ENCODE measurements at regions not wholly inside any gene's neighbourhood (a gene's known extent, or its start where the extent isn't known, plus 50 kb on each side); places are given as distances from the start of the nearest gene placed in this dataset.

DNA sequence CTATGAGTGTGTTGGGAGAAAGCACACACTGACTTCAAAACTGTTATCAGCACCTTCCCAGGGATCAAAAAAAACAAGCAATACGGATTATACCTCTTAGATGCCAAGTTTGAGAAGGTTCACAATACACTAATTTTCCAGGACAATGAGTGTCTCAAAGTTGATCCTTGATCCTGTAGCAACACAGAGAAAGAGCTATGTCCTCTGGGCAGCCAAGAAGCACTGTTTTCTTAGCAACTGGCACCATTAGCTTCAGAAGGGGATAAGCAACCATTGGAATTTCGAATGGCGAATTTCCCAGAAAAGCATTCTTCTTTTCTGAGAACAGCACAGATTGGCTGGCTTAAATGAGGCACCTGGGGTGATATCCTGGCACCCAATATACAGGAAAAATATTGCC lies 270.3 kb upstream of the RORA start:
- no peaks in the 10 kb centered on the region for H3K27me3 ChIP-seq
- H3K27ac ChIP-seq = no peak overlapping the region
- H3K36me3 ChIP-seq = no peaks in the 10 kb centered on the region
- H3K9me3 ChIP-seq = no peaks in the 10 kb centered on the region
- WGBS, 2 donors = 69 to 70% methylated on average over 3 of the region's 3 CpGs
- TF ChIP-seq EP300 (IDR thresholded peaks at IDR 0.05) (no peak), POLR2A (IDR thresholded peaks at IDR 0.05) (no peak)
- TF ChIP-seq, protein P1, sequence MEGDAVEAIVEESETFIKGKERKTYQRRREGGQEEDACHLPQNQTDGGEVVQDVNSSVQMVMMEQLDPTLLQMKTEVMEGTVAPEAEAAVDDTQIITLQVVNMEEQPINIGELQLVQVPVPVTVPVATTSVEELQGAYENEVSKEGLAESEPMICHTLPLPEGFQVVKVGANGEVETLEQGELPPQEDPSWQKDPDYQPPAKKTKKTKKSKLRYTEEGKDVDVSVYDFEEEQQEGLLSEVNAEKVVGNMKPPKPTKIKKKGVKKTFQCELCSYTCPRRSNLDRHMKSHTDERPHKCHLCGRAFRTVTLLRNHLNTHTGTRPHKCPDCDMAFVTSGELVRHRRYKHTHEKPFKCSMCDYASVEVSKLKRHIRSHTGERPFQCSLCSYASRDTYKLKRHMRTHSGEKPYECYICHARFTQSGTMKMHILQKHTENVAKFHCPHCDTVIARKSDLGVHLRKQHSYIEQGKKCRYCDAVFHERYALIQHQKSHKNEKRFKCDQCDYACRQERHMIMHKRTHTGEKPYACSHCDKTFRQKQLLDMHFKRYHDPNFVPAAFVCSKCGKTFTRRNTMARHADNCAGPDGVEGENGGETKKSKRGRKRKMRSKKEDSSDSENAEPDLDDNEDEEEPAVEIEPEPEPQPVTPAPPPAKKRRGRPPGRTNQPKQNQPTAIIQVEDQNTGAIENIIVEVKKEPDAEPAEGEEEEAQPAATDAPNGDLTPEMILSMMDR (IDR thresholded peaks at IDR 0.05) = no peak
- H3K4me1 ChIP-seq = no peaks in the 10 kb centered on the region
- DNase-seq (ENCODE audit: low spot score in 2 of 2) = no peak
- no peak overlapping the region for H3K4me3 ChIP-seq

- DNase-seq (ENCODE audit: low spot score in 2 of 2) = no peak
- Histone ChIP-seq H3K27ac (no peak overlapping the region), H3K4me1 (no peaks in the 10 kb centered on the region), H3K9me3 (no peaks in the 10 kb centered on the region), H3K27me3 (no peaks in the 10 kb centered on the region), H3K36me3 (no peaks in the 10 kb centered on the region), H3K4me3 (no peak overlapping the region)
- TF ChIP-seq EP300 (IDR thresholded peaks at IDR 0.05) (no peak), POLR2A (IDR thresholded peaks at IDR 0.05) (no peak)
- TF ChIP-seq, protein P1 (IDR thresholded peaks at IDR 0.05) = no peak
- 60 to 78% methylated on average over 1 of the region's 1 CpG for WGBS, 2 donors
Observed at GRCh38 chr15:61489571-61489970, 260.5 kb upstream of the RORA start.

DNA sequence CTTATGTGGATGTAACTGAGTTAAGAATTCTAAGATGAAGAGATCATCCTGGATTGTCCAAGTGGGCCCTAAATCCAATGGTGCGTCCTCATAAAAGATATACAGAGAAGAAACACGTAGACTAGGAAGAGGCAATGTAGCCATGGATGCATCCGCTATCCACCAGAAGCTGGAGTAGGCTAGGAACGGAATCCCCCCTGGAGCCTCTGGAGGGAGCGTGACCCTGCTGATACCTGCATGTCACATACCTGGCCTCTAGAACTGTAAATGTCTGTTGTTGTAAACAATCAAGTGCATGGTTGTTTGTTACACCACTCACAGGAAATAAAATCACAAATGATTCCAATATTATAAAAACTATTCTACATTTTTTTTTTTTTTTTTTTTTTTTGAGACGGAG lies 254.5 kb upstream of the RORA start:
- no peaks in the 10 kb centered on the region for H3K27me3 ChIP-seq
- WGBS, 2 donors = 94 to 99% methylated on average over 6 of the region's 6 CpGs
- TF ChIP-seq, protein P1 (IDR thresholded peaks at IDR 0.05) = no peak
- no peak for TF ChIP-seq EP300 (IDR thresholded peaks at IDR 0.05)
- TF ChIP-seq POLR2A (IDR thresholded peaks at IDR 0.05) = no peak

DNA sequence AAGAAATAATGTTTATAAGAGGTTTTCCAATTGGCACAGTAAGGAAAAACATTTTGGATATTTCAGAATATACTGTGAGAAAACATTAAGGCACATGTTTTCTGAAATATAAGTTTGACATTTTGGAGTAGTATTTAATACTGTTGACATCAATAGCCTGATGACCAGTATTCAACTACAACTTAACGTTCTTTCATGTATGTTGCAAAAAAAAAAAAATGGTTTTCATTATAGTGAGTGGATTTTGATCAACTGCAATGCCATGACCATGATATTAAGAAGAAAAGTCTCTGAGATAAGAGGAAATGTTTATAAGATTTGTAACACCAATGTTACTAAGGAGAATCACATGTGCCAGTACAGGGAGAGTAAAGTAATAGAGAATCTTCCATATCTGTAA lies 252.8 kb upstream of the RORA start:
- WGBS, 2 donors = 68 to 79% methylated on average over 1 of the region's 1 CpG
- Histone ChIP-seq H3K27me3 (no peaks in the 10 kb centered on the region), H3K27ac (no peak overlapping the region), H3K4me3 (no peak overlapping the region), H3K36me3 (no peaks in the 10 kb centered on the region), H3K4me1 (no peaks in the 10 kb centered on the region), H3K9me3 (no peaks in the 10 kb centered on the region)
- TF ChIP-seq POLR2A (IDR thresholded peaks at IDR 0.05) (no peak), EP300 (IDR thresholded peaks at IDR 0.05) (no peak)
- TF ChIP-seq, protein P1 (IDR thresholded peaks at IDR 0.05) = no peak
- DNase-seq (ENCODE audit: low spot score in 2 of 2) = no peak

More for the DNA sequence above, 254.5 kb upstream of the RORA start:
- no peak overlapping the region for H3K4me3 ChIP-seq
- H3K27ac ChIP-seq = no peak overlapping the region
- no peak for DNase-seq (ENCODE audit: low spot score in 2 of 2)
- no peaks in the 10 kb centered on the region for H3K36me3 ChIP-seq
- H3K4me1 ChIP-seq = no peaks in the 10 kb centered on the region
- H3K9me3 ChIP-seq = no peaks in the 10 kb centered on the region

GRCh38 chr15:61480863-61481262 lies 251.8 kb upstream of the RORA start:
- Histone ChIP-seq H3K27ac (no peak overlapping the region), H3K9me3 (no peaks in the 10 kb centered on the region), H3K4me1 (no peaks in the 10 kb centered on the region), H3K4me3 (no peak overlapping the region), H3K36me3 (no peaks in the 10 kb centered on the region), H3K27me3 (no peaks in the 10 kb centered on the region)
- 65 to 71% methylated on average over 5 of the region's 5 CpGs for WGBS, 2 donors
- DNase-seq (ENCODE audit: low spot score in 2 of 2) = no peak
- no peak for TF ChIP-seq POLR2A (IDR thresholded peaks at IDR 0.05)
- TF ChIP-seq, protein P1 (IDR thresholded peaks at IDR 0.05) = no peak

All from tibial nerve (tissue), 4 donors.